SH-SY5Y (cell line): ENCODE measurements at regions not wholly inside any gene's neighbourhood (a gene's known extent, or its start where the extent isn't known, plus 50 kb on each side); places are given as distances from the start of the nearest gene placed in this dataset.

Source experiments
- GATA2 ChIP-seq: IDR thresholded peaks from 2 replicates; pipeline ENCODE4 v1.6.1; 2011; ENCODE audit warnings: mild to moderate bottlenecking, low read depth, low read length
- GATA3 ChIP-seq: IDR thresholded peaks from 2 replicates; pipeline ENCODE4 v1.6.1; 2011; ENCODE audit warnings: low read depth, mild to moderate bottlenecking, low read length, moderate library complexity

DNA sequence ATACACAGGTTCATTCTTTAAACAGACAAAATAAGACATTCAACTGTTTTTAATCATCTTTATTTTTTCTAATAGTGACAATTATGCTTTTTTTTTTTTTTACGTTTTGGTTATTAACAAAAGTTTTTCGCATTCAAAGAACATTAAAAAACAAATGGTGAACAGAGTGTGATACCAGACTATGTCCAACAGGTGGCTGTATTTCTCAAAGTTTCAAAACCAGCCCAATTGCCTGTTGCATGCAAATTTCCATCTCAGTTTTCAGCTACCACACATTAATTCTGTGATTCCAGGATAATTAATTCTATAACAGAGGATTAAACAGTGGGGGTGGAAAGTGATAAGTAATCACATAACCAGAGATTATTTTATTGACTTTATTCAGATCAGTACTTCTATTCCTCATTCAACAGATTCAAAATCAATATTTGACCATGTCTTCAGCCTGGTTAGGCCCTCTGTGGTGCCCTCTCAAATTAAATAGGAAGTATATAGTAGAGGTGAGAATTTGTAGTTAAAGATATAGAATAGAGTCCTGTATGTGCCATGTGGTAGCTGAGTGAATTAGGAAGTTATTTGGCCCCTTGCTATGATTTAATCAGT, 122.2 kb upstream of the DCBLD2 start:
- TF ChIP-seq GATA3 (no peak), GATA2 (no peak)
